SU-DHL-6 (cell line): ENCODE measurements at regions not wholly inside any gene's neighbourhood (a gene's known extent, or its start where the extent isn't known, plus 50 kb on each side); places are given as distances from the start of the nearest gene placed in this dataset.

Experiments
- H2AFZ ChIP-seq: fragments of 200-600 bp; sonication (generic); 2 replicates; pipeline ENCODE4 v1.6.1; 2014; ENCODE audit warnings: low read depth, mild to moderate bottlenecking, moderate library complexity, mixed read lengths, antibody characterized with exemption, low read length; ENCODE audit not compliant: severe bottlenecking
- H3F3A ChIP-seq: fragments of 200-600 bp; shearing (Covaris generic); 2 replicates; pipeline ENCODE4 v1.6.0; 2016; ENCODE audit warnings: antibody characterized with exemption, mild to moderate bottlenecking; ENCODE audit not compliant: insufficient read depth
- H3K27ac ChIP-seq: fragments of 200-600 bp; sonication (generic); 2 replicates; pipeline ENCODE4 v1.5.1; 2016; ENCODE audit warnings: low read depth, mild to moderate bottlenecking, low read length, moderate library complexity, mixed read lengths
- H3K27me3 ChIP-seq: fragments of 200-600 bp; sonication (generic), shearing (Covaris generic); 2 replicates; pipeline ENCODE4 v1.6.0; 2014; ENCODE audit warnings: mild to moderate bottlenecking, low read length
- H3K36me3 ChIP-seq: fragments of 200-600 bp; sonication (generic); 2 replicates; pipeline ENCODE4 v1.6.1; 2014; ENCODE audit warnings: mild to moderate bottlenecking, low read length, mixed read lengths
- H3K4me2 ChIP-seq: fragments of 300-600, 200-600 bp; shearing (Covaris generic), sonication (generic); 2 replicates; pipeline ENCODE4 v1.6.0; 2014; ENCODE audit warnings: low read length, low read depth, mild to moderate bottlenecking; ENCODE audit not compliant: poor library complexity, severe bottlenecking
- H3K4me3 ChIP-seq: fragments of 200-600 bp; sonication (generic); 2 replicates; pipeline ENCODE4 v1.5.1; 2014; ENCODE audit warnings: antibody characterized with exemption, low read length, mild to moderate bottlenecking, mixed read lengths; ENCODE audit not compliant: insufficient read depth, poor library complexity, severe bottlenecking
- H3K79me2 ChIP-seq: fragments of 200-600 bp; sonication (generic); 2 replicates; pipeline ENCODE4 v1.6.1; 2014; ENCODE audit warnings: mild to moderate bottlenecking, low read length, moderate library complexity; ENCODE audit not compliant: insufficient read depth
- H3K9ac ChIP-seq: fragments of 200-600 bp; sonication (generic); 2 replicates; pipeline ENCODE4 v1.7.0; 2014; ENCODE audit warnings: mild to moderate bottlenecking, low read length
- H3K9me2 ChIP-seq: fragments of 200-600 bp; sonication (generic); replicated peaks from 2 replicates; pipeline ENCODE4 v1.6.1; 2014; ENCODE audit warnings: low read length; ENCODE audit not compliant: insufficient read depth
- H3K9me3 ChIP-seq: fragments of 200-600 bp; sonication (generic); 2 replicates; pipeline ENCODE4 v1.6.1; 2014; ENCODE audit warnings: low read length, mixed read lengths; ENCODE audit not compliant: insufficient read depth
- H4K20me1 ChIP-seq: fragments of 200-600 bp; sonication (generic); 2 replicates; pipeline ENCODE4 v1.6.1; 2014; ENCODE audit warnings: low read depth, mild to moderate bottlenecking, antibody characterized with exemption, low read length, moderate library complexity, mixed read lengths
- CTCF ChIP-seq: fragments of 200-600 bp; sonication (generic); IDR thresholded peaks from one replicate; pipeline ENCODE4 v1.5.1; 2017; ENCODE audit warnings: antibody characterized with exemption, mild to moderate bottlenecking, low read length, moderate library complexity; ENCODE audit not compliant: insufficient read depth, poor library complexity, severe bottlenecking
- EZH2phosphoT487 ChIP-seq: fragments of 200-600 bp; sonication (generic), shearing (Covaris generic); conservative IDR thresholded peaks from 2 replicates; pipeline ENCODE4 v1.6.1; 2018; ENCODE audit warnings: mild to moderate bottlenecking, antibody characterized with exemption, low read length, moderate library complexity, mixed read lengths

DNA sequence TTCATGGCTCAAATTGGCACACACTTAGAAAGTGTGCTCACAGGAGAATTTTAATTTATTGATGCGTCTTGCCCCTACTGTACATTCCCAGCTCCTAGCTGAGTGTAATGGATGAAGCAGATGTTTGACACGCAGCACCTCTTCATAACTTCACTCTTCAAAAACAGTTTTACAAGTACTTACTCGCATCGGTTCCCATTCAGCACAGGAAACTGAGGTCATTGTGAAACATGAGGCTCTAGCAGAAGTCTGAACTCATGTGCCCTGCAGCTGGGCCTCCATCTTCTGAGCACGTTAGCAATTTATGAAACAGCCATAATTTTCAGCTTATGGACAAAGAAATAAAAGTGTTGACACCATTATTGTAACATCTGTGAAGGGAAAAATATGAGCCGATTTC, 558.9 kb upstream of the MGMT start:
- Histone ChIP-seq H3K9me2 (no peaks in the 10 kb centered on the region), H3K9me3 (no peaks in the 10 kb centered on the region), H3K9ac (no peak overlapping the region), H3K79me2 (no peaks in the 10 kb centered on the region), H4K20me1 (no peaks in the 10 kb centered on the region), H3K27me3 (no peaks in the 10 kb centered on the region), H2AFZ (no peak overlapping the region), H3K4me2 (no peak overlapping the region), H3K4me3 (no peak overlapping the region), H3K27ac (no peak overlapping the region), H3K36me3 (no peaks in the 10 kb centered on the region), H3F3A (no peaks in the 10 kb centered on the region)
- TF ChIP-seq CTCF: no peak
- no peak for TF ChIP-seq EZH2phosphoT487

DNA sequence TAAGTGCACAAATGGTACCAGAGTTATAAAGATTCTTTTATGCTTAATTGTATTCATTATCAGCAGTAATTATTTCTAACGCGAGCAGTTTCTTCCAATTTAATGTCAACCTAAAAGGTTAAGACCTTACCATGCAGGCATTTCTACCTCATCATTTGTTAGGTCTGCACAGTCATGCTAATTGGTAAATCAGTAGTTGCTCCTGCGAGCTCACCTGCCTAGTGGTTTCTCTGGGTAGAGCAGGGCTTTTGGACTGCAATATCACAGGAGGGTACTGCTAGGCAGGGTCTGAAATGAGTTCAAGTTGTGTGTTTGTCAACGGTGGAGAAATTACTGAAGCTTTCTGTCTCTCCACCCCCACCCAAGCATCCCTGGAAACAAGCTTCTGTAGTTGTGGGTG, 558.5 kb upstream of the MGMT start:
- no peak overlapping the region for H2AFZ ChIP-seq
- H3K9ac ChIP-seq: no peak overlapping the region

DNA sequence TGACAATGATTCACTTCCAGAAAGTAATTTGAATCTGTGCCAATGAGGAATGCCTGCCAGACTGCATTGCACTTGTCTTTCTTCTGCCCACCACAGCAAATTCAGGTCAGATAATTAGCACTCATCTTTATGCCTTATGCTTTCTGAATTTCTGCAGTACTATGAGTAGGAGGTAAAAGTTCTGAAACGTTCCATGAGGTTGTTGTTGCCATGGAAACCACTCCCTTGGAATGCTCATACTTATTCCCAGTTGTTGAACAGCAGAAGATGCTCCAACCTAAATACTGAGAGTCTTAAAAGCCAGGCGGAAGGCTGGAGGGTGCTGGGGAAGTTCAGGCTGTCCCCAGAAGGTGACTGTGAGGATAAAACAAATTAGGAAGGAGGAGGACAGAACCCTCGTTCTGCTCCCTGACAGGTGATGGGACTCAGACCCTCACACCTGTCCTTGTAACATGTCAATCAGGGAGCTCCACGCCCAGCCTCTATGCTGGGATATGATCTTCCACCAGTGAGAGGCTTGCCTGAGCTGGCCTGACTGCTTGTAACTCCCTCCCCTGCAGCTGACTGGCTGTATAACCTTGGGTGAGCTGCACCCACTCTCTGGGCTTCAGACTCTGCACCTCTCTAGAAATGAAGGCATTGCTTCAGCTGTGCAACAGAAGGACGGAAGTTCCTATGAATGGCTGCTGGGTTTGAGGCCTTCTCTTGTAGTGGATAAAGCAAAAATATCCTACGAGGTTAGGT, 554.3 kb upstream of the MGMT start:
- TF ChIP-seq CTCF: no peak
- no peak for TF ChIP-seq EZH2phosphoT487
- H3F3A ChIP-seq: no peaks in the 10 kb centered on the region
- no peak overlapping the region for H3K27ac ChIP-seq
- H3K79me2 ChIP-seq: no peaks in the 10 kb centered on the region
- H2AFZ ChIP-seq: no peak overlapping the region
- no peak overlapping the region for H3K4me3 ChIP-seq
- H3K9me3 ChIP-seq: no peaks in the 10 kb centered on the region
- H3K9ac ChIP-seq: no peak overlapping the region
- no peaks in the 10 kb centered on the region for H4K20me1 ChIP-seq
- no peak overlapping the region for H3K4me2 ChIP-seq
- H3K9me2 ChIP-seq: no peaks in the 10 kb centered on the region
- no peaks in the 10 kb centered on the region for H3K36me3 ChIP-seq
- H3K27me3 ChIP-seq: no peaks in the 10 kb centered on the region

More for the DNA sequence above, 558.5 kb upstream of the MGMT start:
- no peak for TF ChIP-seq CTCF
- TF ChIP-seq EZH2phosphoT487: no peak
- Histone ChIP-seq H3K27me3 (no peaks in the 10 kb centered on the region), H3K36me3 (no peaks in the 10 kb centered on the region), H3K27ac (no peak overlapping the region), H3F3A (no peaks in the 10 kb centered on the region), H3K79me2 (no peaks in the 10 kb centered on the region), H3K9me2 (no peaks in the 10 kb centered on the region), H4K20me1 (no peaks in the 10 kb centered on the region), H3K9me3 (no peaks in the 10 kb centered on the region), H3K4me3 (no peak overlapping the region), H3K4me2 (no peak overlapping the region)
